HG02588 (cell line): ENCODE measurements at regions not wholly inside any gene's neighbourhood (a gene's known extent, or its start where the extent isn't known, plus 50 kb on each side); places are given as distances from the start of the nearest gene placed in this dataset.
A peak's percentile ranks its signal among the peaks of the same experiment; 100 is the strongest.

ENCODE experiments used
- ATAC-seq: cut with Tn5 transposase; IDR thresholded peaks from one replicate; pipeline ENCODE4 v1.9.1; 2021; ENCODE audit warnings: mild to moderate bottlenecking, moderate library complexity; ENCODE audit not compliant: unreplicated experiment

- no peak for ATAC-seq
Measured at GRCh38 chr16:27123795-27124409, 57.2 kb downstream of the C16orf82 start.

DNA sequence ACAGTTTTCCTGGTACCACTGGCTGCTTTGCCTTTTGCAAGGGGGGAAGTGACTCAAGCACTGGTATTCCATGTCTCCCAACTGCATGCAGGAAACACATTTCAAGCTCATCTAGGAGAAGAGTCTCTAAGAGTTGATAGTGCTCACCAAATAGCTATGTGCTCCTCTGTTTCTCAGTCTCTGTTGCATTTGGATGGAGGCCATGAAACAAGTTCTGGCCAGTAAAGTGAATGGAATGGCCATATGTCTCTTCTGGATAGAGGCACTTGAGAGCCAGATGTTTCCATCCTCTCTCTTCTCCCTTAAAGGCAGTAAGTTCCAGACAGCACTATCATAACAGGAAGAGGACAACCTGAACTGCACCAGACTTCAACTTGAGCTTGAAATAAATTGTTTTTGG lies 60.6 kb downstream of the C16orf82 start:
- no peak for ATAC-seq

DNA sequence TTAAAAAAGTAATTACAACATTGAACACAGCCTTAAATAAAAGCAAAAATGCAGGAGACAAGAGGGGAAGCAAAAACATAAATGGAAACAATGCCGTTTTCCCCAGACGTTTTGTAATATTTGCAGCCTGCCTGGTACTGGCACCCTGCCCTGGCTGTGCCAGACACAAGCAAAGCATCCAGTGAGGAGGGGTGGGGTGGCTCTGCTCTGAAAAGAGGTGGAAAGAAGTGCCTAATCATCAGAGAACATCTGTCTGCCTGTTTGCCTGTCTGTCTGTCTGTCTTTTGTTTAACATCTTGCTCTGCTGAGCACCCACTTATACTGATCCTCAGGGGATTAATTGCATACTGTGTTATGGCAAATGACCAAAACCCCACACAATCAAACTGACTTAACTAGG lies 62.7 kb downstream of the C16orf82 start:
- no peak for ATAC-seq

DNA sequence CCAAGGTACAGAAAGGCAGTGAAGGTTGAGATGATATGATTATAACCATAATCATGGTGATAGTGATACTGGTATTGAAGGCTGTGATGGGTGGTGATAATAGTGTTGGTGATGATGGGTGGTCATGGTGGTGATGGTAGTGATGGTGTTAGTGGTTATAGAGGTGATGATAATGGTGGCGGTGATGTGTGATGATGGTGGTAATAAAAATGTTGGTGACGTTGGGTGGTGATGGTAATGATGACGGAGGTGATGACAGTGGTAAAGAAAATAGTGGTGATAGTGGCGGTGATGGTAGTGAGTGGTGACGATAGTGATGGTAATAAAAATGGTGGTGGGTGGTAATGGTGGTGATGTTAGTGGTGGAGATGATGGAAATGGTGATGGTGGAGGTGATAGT lies 65.1 kb upstream of the KDM8 start:
- ATAC-seq = no peak

DNA sequence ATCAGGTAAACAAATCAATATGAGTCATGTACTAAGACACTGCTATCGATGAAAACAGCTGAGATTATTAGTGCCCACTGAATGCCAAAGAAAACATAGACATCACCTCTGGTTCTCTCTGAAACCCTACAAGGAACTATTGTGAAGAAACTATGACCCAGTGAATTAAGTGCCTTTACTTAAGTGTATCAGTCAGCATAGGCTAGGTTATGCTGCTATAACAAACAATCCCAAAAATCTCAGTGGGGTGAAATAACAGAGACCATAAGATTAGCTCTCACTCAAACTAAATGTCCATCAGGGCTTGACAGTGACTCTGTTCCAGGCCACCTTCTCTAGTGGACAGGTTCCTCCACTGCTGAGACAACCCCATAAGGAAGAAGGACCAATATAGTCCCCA lies 57.7 kb upstream of the KDM8 start:
- no peak for ATAC-seq

DNA sequence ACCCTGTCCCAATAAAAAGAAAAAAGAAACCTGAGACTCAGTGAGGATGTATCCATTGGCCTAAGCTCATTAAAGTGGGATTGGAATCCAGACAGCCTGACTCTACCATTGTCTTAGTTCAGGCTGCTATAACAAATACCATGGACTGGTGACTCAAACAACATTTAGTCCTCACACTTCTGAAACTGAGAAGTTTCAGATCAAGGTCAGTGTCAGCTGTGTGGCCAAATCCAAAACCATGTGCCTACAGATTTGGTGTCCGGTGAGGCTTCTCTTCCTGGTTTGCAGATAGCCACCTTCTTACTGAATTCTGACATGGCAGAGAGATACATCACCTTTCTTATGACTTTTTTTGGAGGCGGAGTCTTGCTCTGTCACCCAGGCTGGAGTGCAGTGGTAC lies 53.3 kb upstream of the KDM8 start:
- peak; percentile 70 for ATAC-seq

DNA sequence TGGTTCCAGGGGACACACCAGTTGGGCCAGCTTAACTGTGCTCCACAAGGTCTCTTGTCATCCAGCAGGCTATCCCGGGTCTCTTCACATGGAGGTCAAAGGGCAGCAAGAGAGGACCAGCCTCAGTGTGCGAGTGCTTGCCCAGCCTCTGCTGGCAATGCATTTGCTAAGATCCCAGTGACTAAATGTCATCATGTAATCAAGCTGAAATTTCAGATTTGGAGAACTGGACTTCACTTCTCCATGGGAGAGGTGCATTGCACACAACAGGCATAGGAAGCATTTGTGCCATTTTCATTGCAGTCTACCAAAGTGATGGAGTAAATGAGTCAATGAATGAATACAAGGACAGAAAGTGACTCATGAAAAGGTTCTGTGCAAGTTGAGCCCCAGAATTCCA lies 51.2 kb upstream of the KDM8 start:
- no peak for ATAC-seq

DNA sequence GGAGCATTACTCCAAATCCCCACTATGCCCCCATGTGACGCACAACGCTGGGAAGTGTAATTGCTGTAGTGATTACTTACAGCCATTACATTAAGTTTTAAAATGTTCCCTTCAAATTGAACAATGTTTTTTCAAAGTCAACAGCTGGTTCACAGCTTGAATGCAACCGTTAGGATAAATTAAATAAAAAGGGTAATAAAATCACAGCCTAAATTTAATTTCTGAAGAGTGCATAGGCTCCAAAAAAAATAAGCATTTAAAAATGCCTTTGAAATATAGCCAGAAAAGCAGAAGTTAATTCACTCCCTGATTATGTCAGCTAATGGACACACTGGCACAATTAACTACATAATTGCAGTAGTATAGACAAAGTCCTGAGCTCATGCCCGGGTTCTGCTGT lies 50.5 kb upstream of the KDM8 start:
- ATAC-seq = no peak
